T-helper 17 cell (primary cell): ENCODE measurements at regions not wholly inside any gene's neighbourhood (a gene's known extent, or its start where the extent isn't known, plus 50 kb on each side); places are given as distances from the start of the nearest gene placed in this dataset.
"Not testable (repeated sequence)": the region's sequence is repeated elsewhere in the genome, so short reads cannot be mapped to it uniquely, and the experiment has no call there.

ENCODE experiments used
- ATAC-seq: fragments of 150-1000 bp; cut with Tn5 transposase; 2 replicates; pipeline ENCODE4 v1.10.0; 2021; ENCODE audit warnings: mild to moderate bottlenecking, moderate library complexity
- DNase-seq, 3 donors: peaks; one replicate each; pipeline versions ENCODE4 v3.0.0 to v3.0.0-alpha.2; 2020 to 2021
- H3K9me3 ChIP-seq: one replicate; pipeline ENCODE4 v1.7.0; 2013; ENCODE audit warnings: low read length, mild to moderate bottlenecking; ENCODE audit not compliant: control insufficient read depth, poor library complexity, severe bottlenecking
- H3K27ac Mint-ChIP-seq: one replicate; pipeline ENCODE4 v1.8.0; 2022; ENCODE audit warnings: mild to moderate bottlenecking, moderate library complexity, mixed read lengths
- H3K27me3 Mint-ChIP-seq: one replicate; pipeline ENCODE4 v1.8.0; 2022; ENCODE audit warnings: mixed read lengths
- H3K36me3 Mint-ChIP-seq: one replicate; pipeline ENCODE4 v1.8.0; 2022; ENCODE audit warnings: low read depth, mixed read lengths
- H3K4me1 Mint-ChIP-seq: one replicate; pipeline ENCODE4 v1.8.0; 2022; ENCODE audit warnings: mild to moderate bottlenecking, mixed read lengths
- H3K4me3 Mint-ChIP-seq: one replicate; pipeline ENCODE4 v1.8.0; 2022; ENCODE audit warnings: mild to moderate bottlenecking, moderate library complexity, mixed read lengths

GRCh38 chr7:9029681-9030530, 596.5 kb downstream of the NXPH1 start:
- Mint-ChIP-seq H3K27ac (no peak overlapping the region), H3K27me3 (no peaks in the 10 kb centered on the region), H3K4me1 (no peaks in the 10 kb centered on the region), H3K4me3 (no peak overlapping the region), H3K36me3 (no peaks in the 10 kb centered on the region)
- DNase-seq (no peak), ATAC-seq (no peak)
- no peaks in the 10 kb centered on the region for H3K9me3 ChIP-seq

GRCh38 chr7:9030976-9031375, 597.6 kb downstream of the NXPH1 start:
- no peak for DNase-seq
- no peak overlapping the region for H3K27ac Mint-ChIP-seq
- no peaks in the 10 kb centered on the region for H3K27me3 Mint-ChIP-seq
- H3K9me3 ChIP-seq: no peaks in the 10 kb centered on the region
- H3K4me3 Mint-ChIP-seq: no peak overlapping the region
- H3K4me1 Mint-ChIP-seq: no peaks in the 10 kb centered on the region
- no peak for ATAC-seq
- no peaks in the 10 kb centered on the region for H3K36me3 Mint-ChIP-seq

GRCh38 chr7:9031386-9031785, 598.0 kb downstream of the NXPH1 start:
- H3K27me3 Mint-ChIP-seq: no peaks in the 10 kb centered on the region
- no peaks in the 10 kb centered on the region for H3K9me3 ChIP-seq
- H3K4me3 Mint-ChIP-seq: no peak overlapping the region
- DNase-seq (no peak), ATAC-seq (no peak)
- H3K27ac Mint-ChIP-seq: no peak overlapping the region
- H3K4me1 Mint-ChIP-seq: no peaks in the 10 kb centered on the region
- H3K36me3 Mint-ChIP-seq: no peaks in the 10 kb centered on the region

GRCh38 chr7:9036080-9036479, 602.7 kb downstream of the NXPH1 start:
- Mint-ChIP-seq H3K27me3 (no peaks in the 10 kb centered on the region), H3K4me3 (no peak overlapping the region), H3K4me1 (no peaks in the 10 kb centered on the region), H3K27ac (no peak overlapping the region), H3K36me3 (no peaks in the 10 kb centered on the region)
- DNase-seq: no peak
- ATAC-seq: no peak
- H3K9me3 ChIP-seq: no peaks in the 10 kb centered on the region

- no peak for DNase-seq
These were observed 637.9 kb downstream of the NXPH1 start for GRCh38 chr7:9071160-9071762.

GRCh38 chr7:9075774-9076173, 642.4 kb downstream of the NXPH1 start:
- DNase-seq, H3K36me3 Mint-ChIP-seq, H3K4me3 Mint-ChIP-seq, H3K27me3 Mint-ChIP-seq, H3K9me3 ChIP-seq, H3K4me1 Mint-ChIP-seq, ATAC-seq, H3K27ac Mint-ChIP-seq: not testable (repeated sequence)

More at GRCh38 chr7:9071160-9071762, 637.9 kb downstream of the NXPH1 start:
- H3K27me3 Mint-ChIP-seq: no peaks in the 10 kb centered on the region
- no peaks in the 10 kb centered on the region for H3K36me3 Mint-ChIP-seq
- H3K4me1 Mint-ChIP-seq: no peaks in the 10 kb centered on the region
- no peak overlapping the region for H3K4me3 Mint-ChIP-seq
- H3K9me3 ChIP-seq: no peaks in the 10 kb centered on the region
- no peak for ATAC-seq
- no peak overlapping the region for H3K27ac Mint-ChIP-seq

- no peaks in the 10 kb centered on the region for H3K36me3 Mint-ChIP-seq
These were observed 648.8 kb downstream of the NXPH1 start for GRCh38 chr7:9082203-9082602.

GRCh38 chr7:9083837-9084236, 650.4 kb downstream of the NXPH1 start:
- H3K9me3 ChIP-seq: peaks cover 2% of the 10 kb centered on the region
- no peak for DNase-seq
- Mint-ChIP-seq H3K4me3 (no peak overlapping the region), H3K27me3 (no peaks in the 10 kb centered on the region), H3K36me3 (no peaks in the 10 kb centered on the region), H3K27ac (no peak overlapping the region), H3K4me1 (no peaks in the 10 kb centered on the region)
- ATAC-seq: no peak

More at GRCh38 chr7:9082203-9082602, 648.8 kb downstream of the NXPH1 start:
- no peaks in the 10 kb centered on the region for H3K27me3 Mint-ChIP-seq
- H3K9me3 ChIP-seq: peaks cover 2% of the 10 kb centered on the region
- H3K27ac Mint-ChIP-seq: no peak overlapping the region
- DNase-seq (no peak), ATAC-seq (no peak)
- H3K4me3 Mint-ChIP-seq: no peak overlapping the region
- H3K4me1 Mint-ChIP-seq: no peaks in the 10 kb centered on the region

GRCh38 chr7:9091282-9091681, 657.9 kb downstream of the NXPH1 start:
- Mint-ChIP-seq H3K27ac (no peak overlapping the region), H3K27me3 (no peaks in the 10 kb centered on the region), H3K4me1 (no peaks in the 10 kb centered on the region), H3K36me3 (no peaks in the 10 kb centered on the region), H3K4me3 (no peak overlapping the region)
- no peak for ATAC-seq
- H3K9me3 ChIP-seq: no peaks in the 10 kb centered on the region
- no peak for DNase-seq

- DNase-seq: no peak
- no peak overlapping the region for H3K27ac Mint-ChIP-seq
- no peaks in the 10 kb centered on the region for H3K36me3 Mint-ChIP-seq
- no peak overlapping the region for H3K4me3 Mint-ChIP-seq
- no peaks in the 10 kb centered on the region for H3K27me3 Mint-ChIP-seq
- H3K4me1 Mint-ChIP-seq: no peaks in the 10 kb centered on the region
- no peaks in the 10 kb centered on the region for H3K9me3 ChIP-seq
- no peak for ATAC-seq
These were observed 664.2 kb downstream of the NXPH1 start for GRCh38 chr7:9097565-9098060.

GRCh38 chr7:9100289-9100688, 666.9 kb downstream of the NXPH1 start:
- H3K4me1 Mint-ChIP-seq: no peaks in the 10 kb centered on the region
- no peaks in the 10 kb centered on the region for H3K27me3 Mint-ChIP-seq
- no peak for ATAC-seq
- no peak overlapping the region for H3K27ac Mint-ChIP-seq
- no peaks in the 10 kb centered on the region for H3K36me3 Mint-ChIP-seq
- H3K4me3 Mint-ChIP-seq: no peak overlapping the region
- no peak for DNase-seq
- H3K9me3 ChIP-seq: no peaks in the 10 kb centered on the region

- no peaks in the 10 kb centered on the region for H3K9me3 ChIP-seq
- Mint-ChIP-seq H3K27me3 (no peaks in the 10 kb centered on the region), H3K27ac (no peak overlapping the region), H3K4me3 (no peak overlapping the region), H3K4me1 (no peaks in the 10 kb centered on the region), H3K36me3 (no peaks in the 10 kb centered on the region)
- no peak for ATAC-seq
- no peak for DNase-seq
These were observed 669.4 kb downstream of the NXPH1 start for GRCh38 chr7:9102846-9103245.

- Mint-ChIP-seq H3K27me3 (no peaks in the 10 kb centered on the region), H3K36me3 (no peaks in the 10 kb centered on the region), H3K4me1 (no peaks in the 10 kb centered on the region), H3K27ac (no peak overlapping the region), H3K4me3 (no peak overlapping the region)
- DNase-seq: no peak
- no peaks in the 10 kb centered on the region for H3K9me3 ChIP-seq
- no peak for ATAC-seq
These were observed 673.3 kb downstream of the NXPH1 start for GRCh38 chr7:9106747-9107146.

GRCh38 chr7:9120331-9120730, 686.9 kb downstream of the NXPH1 start:
- DNase-seq (no peak), ATAC-seq (no peak)
- Mint-ChIP-seq H3K27me3 (no peaks in the 10 kb centered on the region), H3K4me3 (no peak overlapping the region), H3K36me3 (no peaks in the 10 kb centered on the region), H3K4me1 (no peaks in the 10 kb centered on the region), H3K27ac (no peak overlapping the region)
- no peaks in the 10 kb centered on the region for H3K9me3 ChIP-seq
